Fibroblast of lung (primary cell): ENCODE measurements at regions not wholly inside any gene's neighbourhood (a gene's known extent, or its start where the extent isn't known, plus 50 kb on each side); places are given as distances from the start of the nearest gene placed in this dataset.

ENCODE experiments used
- DNase-seq, 2 donors: peaks; one replicate each; pipeline versions ENCODE4 v3.0.0 to v3.0.0-alpha.2; 2010; ENCODE audit warnings: low read depth in 2 of 2
- H2AFZ ChIP-seq: 2 replicates; pipeline ENCODE4 v1.5.1; 2012; ENCODE audit warnings: low read length, control low read depth, inconsistent platforms
- H3K27ac ChIP-seq: 2 replicates; pipeline ENCODE4 v1.5.1; 2011; ENCODE audit warnings: low read length, control low read depth; ENCODE audit not compliant: insufficient read depth
- H3K27me3 ChIP-seq: 2 replicates; pipeline ENCODE4 v1.5.1; 2011; ENCODE audit warnings: mild to moderate bottlenecking, low read length; ENCODE audit not compliant: control insufficient read depth, insufficient read depth
- H3K36me3 ChIP-seq: 2 replicates; pipeline ENCODE4 v1.5.1; 2011; ENCODE audit warnings: low read length; ENCODE audit not compliant: control insufficient read depth, insufficient read depth
- H3K4me1 ChIP-seq: 2 replicates; pipeline ENCODE4 v1.5.1; 2011; ENCODE audit warnings: low read length; ENCODE audit not compliant: control insufficient read depth, insufficient read depth; ENCODE audit errors: extremely low read depth
- H3K4me2 ChIP-seq: 2 replicates; pipeline ENCODE4 v1.5.1; 2011; ENCODE audit warnings: low read length, control low read depth; ENCODE audit not compliant: insufficient read depth; ENCODE audit errors: extremely low read depth
- H3K4me3 ChIP-seq, 4 experiments: fragments of 200-600 bp in 1 of 4; sonication (generic) in 1 of 4; replicated peaks in 1 of 4; 2 replicates each; pipeline ENCODE4 v1.5.1; 2011 to 2016; ENCODE audit warnings: low read length in 4 of 4, low read depth in 3 of 4, mild to moderate bottlenecking in 3 of 4, control low read depth in 2 of 4, inconsistent platforms in 1 of 4, mixed read lengths in 1 of 4; ENCODE audit not compliant: insufficient read depth in 1 of 4; ENCODE audit errors: control extremely low read depth in 1 of 4
- H3K79me2 ChIP-seq: 2 replicates; pipeline ENCODE4 v1.5.1; 2012; ENCODE audit warnings: mild to moderate bottlenecking, low read length, inconsistent platforms; ENCODE audit not compliant: control insufficient read depth, insufficient read depth
- H3K9ac ChIP-seq: 2 replicates; pipeline ENCODE4 v1.5.1; 2011; ENCODE audit warnings: mild to moderate bottlenecking, low read length, control low read depth; ENCODE audit not compliant: insufficient read depth
- H3K9me3 ChIP-seq: 2 replicates; pipeline ENCODE4 v1.5.1; 2012; ENCODE audit warnings: low read depth, low read length; ENCODE audit not compliant: control insufficient read depth, insufficient read depth
- H4K20me1 ChIP-seq: 2 replicates; pipeline ENCODE4 v1.5.1; 2011; ENCODE audit warnings: low read length; ENCODE audit not compliant: control insufficient read depth, insufficient read depth; ENCODE audit errors: extremely low read depth
- EZH2 ChIP-seq: IDR thresholded peaks from 2 replicates; pipeline ENCODE4 v1.5.1; 2012; ENCODE audit warnings: low read length, control low read depth, mild to moderate bottlenecking; ENCODE audit errors: missing control alignments
- TF ChIP-seq, protein P1 (sequence below), 2 donors: IDR thresholded peaks in 1 of 2; conservative IDR thresholded peaks in 1 of 2; 1 replicate in 1 of 2; 2 replicates in 1 of 2; pipeline ENCODE4 v1.5.1; 2011 to 2012; ENCODE audit warnings: low read length in 2 of 2, control low read depth in 1 of 2, inconsistent platforms in 1 of 2, low read depth in 1 of 2, mild to moderate bottlenecking in 1 of 2

GRCh38 chr14:45811155-45811554, 558.2 kb upstream of the MIS18BP1 start:
- no peaks in the 10 kb centered on the region for H4K20me1 ChIP-seq
- no peak for DNase-seq
- no peaks in the 10 kb centered on the region for H3K9me3 ChIP-seq
- no peak overlapping the region for H3K9ac ChIP-seq
- H2AFZ ChIP-seq, result no peak overlapping the region
- H3K27ac ChIP-seq, result no peak overlapping the region
- no peak overlapping the region for H3K4me2 ChIP-seq
- H3K27me3 ChIP-seq, result no peaks in the 10 kb centered on the region
- no peaks in the 10 kb centered on the region for H3K4me1 ChIP-seq
- no peaks in the 10 kb centered on the region for H3K79me2 ChIP-seq
- no peaks in the 10 kb centered on the region for H3K36me3 ChIP-seq
- no peak for TF ChIP-seq EZH2
- TF ChIP-seq, protein P1, sequence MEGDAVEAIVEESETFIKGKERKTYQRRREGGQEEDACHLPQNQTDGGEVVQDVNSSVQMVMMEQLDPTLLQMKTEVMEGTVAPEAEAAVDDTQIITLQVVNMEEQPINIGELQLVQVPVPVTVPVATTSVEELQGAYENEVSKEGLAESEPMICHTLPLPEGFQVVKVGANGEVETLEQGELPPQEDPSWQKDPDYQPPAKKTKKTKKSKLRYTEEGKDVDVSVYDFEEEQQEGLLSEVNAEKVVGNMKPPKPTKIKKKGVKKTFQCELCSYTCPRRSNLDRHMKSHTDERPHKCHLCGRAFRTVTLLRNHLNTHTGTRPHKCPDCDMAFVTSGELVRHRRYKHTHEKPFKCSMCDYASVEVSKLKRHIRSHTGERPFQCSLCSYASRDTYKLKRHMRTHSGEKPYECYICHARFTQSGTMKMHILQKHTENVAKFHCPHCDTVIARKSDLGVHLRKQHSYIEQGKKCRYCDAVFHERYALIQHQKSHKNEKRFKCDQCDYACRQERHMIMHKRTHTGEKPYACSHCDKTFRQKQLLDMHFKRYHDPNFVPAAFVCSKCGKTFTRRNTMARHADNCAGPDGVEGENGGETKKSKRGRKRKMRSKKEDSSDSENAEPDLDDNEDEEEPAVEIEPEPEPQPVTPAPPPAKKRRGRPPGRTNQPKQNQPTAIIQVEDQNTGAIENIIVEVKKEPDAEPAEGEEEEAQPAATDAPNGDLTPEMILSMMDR (conservative IDR thresholded peaks at IDR 0.05 in 1 of 2, IDR thresholded peaks at IDR 0.05 in 1 of 2; ENCODE audit: low read depth in 1 of 2, low read length in 2 of 2), result no peak
- no peak overlapping the region for H3K4me3 ChIP-seq

DNA sequence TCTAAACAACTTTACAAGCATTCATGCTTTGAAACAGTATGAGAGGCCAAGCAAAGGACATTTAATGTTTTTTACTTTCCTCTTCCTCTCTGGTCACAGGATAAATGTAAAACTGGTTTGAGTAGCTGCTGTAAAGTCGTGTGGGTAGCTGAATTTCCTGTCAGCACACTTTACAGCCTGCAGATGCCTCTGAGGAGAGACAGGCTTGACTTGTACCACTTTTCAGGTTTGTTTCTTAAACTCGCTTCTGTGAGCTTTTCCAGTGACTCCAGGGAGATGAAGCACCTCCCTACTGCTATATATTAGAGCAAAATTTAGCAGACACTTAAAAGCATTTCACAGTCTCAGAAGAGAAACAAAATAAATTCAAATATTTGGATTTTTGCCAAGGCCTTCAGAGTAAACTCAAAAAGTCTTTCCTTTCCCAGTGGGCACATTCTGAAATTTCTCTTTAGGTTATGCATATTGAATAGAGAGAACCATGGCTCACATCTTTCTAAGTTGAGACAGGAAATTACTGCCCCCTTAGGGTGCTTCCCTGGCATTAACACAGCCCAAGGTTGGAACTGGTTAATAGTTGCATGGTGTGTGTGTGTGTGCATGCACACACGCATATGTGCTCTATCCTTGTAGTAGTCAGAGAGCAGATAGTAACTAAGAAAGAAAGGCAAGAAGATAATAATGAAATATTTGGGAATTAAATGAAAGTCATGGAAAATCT, 557.3 kb upstream of the MIS18BP1 start:
- H3K9me3 ChIP-seq, result no peaks in the 10 kb centered on the region
- no peak overlapping the region for H3K4me3 ChIP-seq
- no peak overlapping the region for H2AFZ ChIP-seq
- H3K9ac ChIP-seq, result no peak overlapping the region
- H3K27ac ChIP-seq, result no peak overlapping the region
- H3K27me3 ChIP-seq, result no peaks in the 10 kb centered on the region
- no peak for TF ChIP-seq EZH2
- TF ChIP-seq, protein P1 (conservative IDR thresholded peaks at IDR 0.05 in 1 of 2, IDR thresholded peaks at IDR 0.05 in 1 of 2; ENCODE audit: low read depth in 1 of 2, low read length in 2 of 2), result no peak
- DNase-seq, result no peak
- no peak overlapping the region for H3K4me2 ChIP-seq
- H3K4me1 ChIP-seq, result no peaks in the 10 kb centered on the region
- H3K79me2 ChIP-seq, result no peaks in the 10 kb centered on the region
- no peaks in the 10 kb centered on the region for H4K20me1 ChIP-seq
- no peaks in the 10 kb centered on the region for H3K36me3 ChIP-seq

DNA sequence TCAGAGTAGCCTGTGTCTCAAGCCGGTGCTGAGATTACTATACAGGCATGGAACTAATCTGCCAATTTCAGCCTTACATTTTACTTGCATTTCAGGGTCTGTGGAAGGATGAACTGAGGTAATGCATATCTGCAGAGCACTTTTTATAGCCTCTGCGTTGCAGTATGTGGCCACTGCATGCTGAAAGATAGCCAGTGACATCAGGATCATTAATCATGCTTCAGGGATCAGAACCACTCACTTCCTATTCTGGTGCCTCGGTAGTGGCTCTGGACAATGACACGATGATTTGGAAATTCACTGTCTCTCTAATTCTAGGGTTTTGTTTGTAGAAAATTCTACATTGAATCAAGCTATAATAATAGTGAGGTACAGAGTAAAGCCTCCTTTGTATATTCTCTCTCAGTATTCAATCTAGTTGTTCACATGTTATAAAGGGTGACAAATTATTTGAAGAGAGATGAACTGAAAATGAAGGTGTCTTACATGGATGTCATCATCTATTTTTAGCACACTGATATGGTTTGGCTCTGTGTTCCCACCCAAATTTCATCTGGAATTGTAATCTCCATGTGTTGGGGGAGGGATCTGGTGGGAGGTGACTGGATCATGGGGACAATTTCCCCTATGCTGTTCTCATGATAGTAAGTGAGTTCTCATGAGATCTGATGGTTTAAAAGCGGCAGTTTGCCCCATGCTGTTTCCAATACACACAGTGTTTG, 554.3 kb upstream of the MIS18BP1 start:
- Histone ChIP-seq H3K4me3 (no peak overlapping the region), H3K27me3 (no peaks in the 10 kb centered on the region), H2AFZ (no peak overlapping the region), H3K79me2 (no peaks in the 10 kb centered on the region), H3K9me3 (no peaks in the 10 kb centered on the region), H3K4me1 (no peaks in the 10 kb centered on the region), H3K36me3 (no peaks in the 10 kb centered on the region), H3K27ac (no peak overlapping the region), H4K20me1 (no peaks in the 10 kb centered on the region), H3K9ac (no peak overlapping the region), H3K4me2 (no peak overlapping the region)
- no peak for TF ChIP-seq EZH2
- TF ChIP-seq, protein P1 (conservative IDR thresholded peaks at IDR 0.05 in 1 of 2, IDR thresholded peaks at IDR 0.05 in 1 of 2; ENCODE audit: low read depth in 1 of 2, low read length in 2 of 2), result no peak
- no peak for DNase-seq
